ENCODE measurements at regions not wholly inside any gene's neighbourhood (a gene's known extent, or its start where the extent isn't known, plus 50 kb on each side); places are given as distances from the start of the nearest gene placed in this dataset.

- TF ChIP-seq CTCF (IDR thresholded peaks at IDR 0.05) = no peak
- no peak for TF ChIP-seq POLR2A (IDR thresholded peaks at IDR 0.05)
- no peak for TF ChIP-seq EP300 (IDR thresholded peaks at IDR 0.05)
Measured at GRCh38 chr12:98295681-98296080, 219.7 kb upstream of the TMPO start.

Data from stomach (tissue), 4 donors.